NCI-H748 (cell line): ENCODE measurements at regions not wholly inside any gene's neighbourhood (a gene's known extent, or its start where the extent isn't known, plus 50 kb on each side); places are given as distances from the start of the nearest gene placed in this dataset.
"Not testable (repeated sequence)": the region's sequence is repeated elsewhere in the genome, so short reads cannot be mapped to it uniquely, and the experiment has no call there.

Source experiments
- DNase-seq: peaks from one replicate; lab custom pipeline; 2025; ENCODE audit not compliant: unreplicated experiment; lab: John Stamatoyannopoulos, UW

- peak; percentile 7 for DNase-seq
Measured at GRCh38 chr2:228367356-228367755, 185.9 kb upstream of the SPHKAP start.

GRCh38 chr2:228359473-228359872, 178.0 kb upstream of the SPHKAP start:
- no peak for DNase-seq

GRCh38 chr2:228355897-228356296, 174.4 kb upstream of the SPHKAP start:
- DNase-seq = no peak

- DNase-seq = not testable (repeated sequence)
Measured at GRCh38 chr2:228352980-228353379, 171.5 kb upstream of the SPHKAP start.

GRCh38 chr2:228352048-228352447, 170.6 kb upstream of the SPHKAP start:
- no peak for DNase-seq

GRCh38 chr2:228348516-228349064, 167.1 kb upstream of the SPHKAP start:
- no peak for DNase-seq

- no peak for DNase-seq
Measured at GRCh38 chr2:228344531-228344930, 163.0 kb upstream of the SPHKAP start.

- DNase-seq = no peak
Measured at GRCh38 chr2:228339525-228339924, 158.0 kb upstream of the SPHKAP start.

- DNase-seq = no peak
Measured at GRCh38 chr2:228334180-228334579, 152.7 kb upstream of the SPHKAP start.

- no peak for DNase-seq
Measured at GRCh38 chr2:228329282-228329681, 147.8 kb upstream of the SPHKAP start.

- DNase-seq = no peak
Measured at GRCh38 chr2:228321015-228321414, 139.5 kb upstream of the SPHKAP start.

- peak; percentile 24 for DNase-seq
Measured at GRCh38 chr2:228318218-228318617, 136.7 kb upstream of the SPHKAP start.

- no peak for DNase-seq
Measured at GRCh38 chr2:228312172-228312571, 130.7 kb upstream of the SPHKAP start.

GRCh38 chr2:228303960-228304359, 122.5 kb upstream of the SPHKAP start:
- DNase-seq = no peak

GRCh38 chr2:228283491-228284171, 102.1 kb upstream of the SPHKAP start:
- DNase-seq = no peak

GRCh38 chr2:228282376-228282775, 100.9 kb upstream of the SPHKAP start:
- no peak for DNase-seq

- DNase-seq = no peak
Measured at GRCh38 chr2:228273159-228273558, 91.7 kb upstream of the SPHKAP start.

- DNase-seq = no peak
Measured at GRCh38 chr2:228269351-228269750, 87.9 kb upstream of the SPHKAP start.

GRCh38 chr2:228268756-228269155, 87.3 kb upstream of the SPHKAP start:
- DNase-seq = no peak

- no peak for DNase-seq
Measured at GRCh38 chr2:228268301-228268700, 86.8 kb upstream of the SPHKAP start.

- DNase-seq = no peak
Measured at GRCh38 chr2:228263156-228263555, 81.7 kb upstream of the SPHKAP start.

GRCh38 chr2:228261546-228261945, 80.1 kb upstream of the SPHKAP start:
- no peak for DNase-seq

- no peak for DNase-seq
Measured at GRCh38 chr2:228257379-228257778, 75.9 kb upstream of the SPHKAP start.
